HFFc6 (cell line): ENCODE measurements at regions not wholly inside any gene's neighbourhood (a gene's known extent, or its start where the extent isn't known, plus 50 kb on each side); places are given as distances from the start of the nearest gene placed in this dataset.

Source experiments
- DNase-seq: peaks from one replicate; pipeline ENCODE4 v3.0.0-alpha.2; 2018
- H3K27ac Mint-ChIP-seq: 2 replicates; pipeline ENCODE4 v1.8.0; 2020; ENCODE audit warnings: mild to moderate bottlenecking, mixed read lengths
- H3K27me3 Mint-ChIP-seq: 2 replicates; pipeline ENCODE4 v1.8.0; 2021; ENCODE audit warnings: mild to moderate bottlenecking, moderate library complexity, mixed read lengths; ENCODE audit not compliant: insufficient read depth
- H3K36me3 Mint-ChIP-seq: 2 replicates; pipeline ENCODE4 v1.8.0; 2021; ENCODE audit warnings: low read depth, mixed read lengths
- H3K4me1 Mint-ChIP-seq: 2 replicates; pipeline ENCODE4 v1.8.0; 2020; ENCODE audit warnings: low read depth, mixed read lengths
- H3K4me3 Mint-ChIP-seq: 2 replicates; pipeline ENCODE4 v1.8.0; 2020; ENCODE audit warnings: mild to moderate bottlenecking, moderate library complexity, mixed read lengths
- H3K9me3 Mint-ChIP-seq: 2 replicates; pipeline ENCODE4 v1.8.0; 2020; ENCODE audit warnings: mild to moderate bottlenecking, mixed read lengths
- TF ChIP-seq, protein P1 (sequence below): fragments of 200-600 bp; sonication (generic); IDR thresholded peaks from 2 replicates; pipeline ENCODE4 v1.5.0; 2021; ENCODE audit warnings: antibody characterized with exemption, mild to moderate bottlenecking

DNA sequence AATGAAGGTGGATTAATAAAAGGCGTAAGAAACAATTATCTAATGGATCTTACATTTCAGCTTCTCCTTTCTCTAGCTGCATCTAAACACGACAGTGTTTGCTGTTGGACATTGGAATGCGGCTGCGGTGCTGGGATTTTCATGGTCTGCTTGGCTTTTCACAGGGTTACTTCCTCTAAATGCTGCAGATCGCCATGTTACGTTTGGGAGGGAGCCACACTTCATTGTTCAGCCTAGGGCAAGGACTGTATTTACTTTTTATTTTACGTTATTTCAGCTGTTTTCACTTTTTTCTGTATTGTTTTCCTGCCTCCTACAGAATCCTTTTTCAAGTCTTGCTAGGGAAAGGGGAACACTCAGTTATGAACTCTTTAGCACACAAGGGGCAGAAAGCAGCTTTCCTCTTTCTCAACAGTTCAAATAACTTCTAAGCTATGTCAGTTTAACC lies 97.9 kb upstream of the MTHFD1L start:
- Mint-ChIP-seq H3K27me3 (peaks cover 7% of the 10 kb centered on the region; the same call in 1 of the 2 replicates), H3K4me3 (peak overlapping the region; percentile 40; the same call in 1 of the 2 replicates), H3K4me1 (peaks cover 8% of the 10 kb centered on the region; the same call in 1 of the 2 replicates), H3K36me3 (no peaks in the 10 kb centered on the region), H3K9me3 (no peaks in the 10 kb centered on the region), H3K27ac (no peak overlapping the region)
- DNase-seq: no peak
- TF ChIP-seq, protein P1, sequence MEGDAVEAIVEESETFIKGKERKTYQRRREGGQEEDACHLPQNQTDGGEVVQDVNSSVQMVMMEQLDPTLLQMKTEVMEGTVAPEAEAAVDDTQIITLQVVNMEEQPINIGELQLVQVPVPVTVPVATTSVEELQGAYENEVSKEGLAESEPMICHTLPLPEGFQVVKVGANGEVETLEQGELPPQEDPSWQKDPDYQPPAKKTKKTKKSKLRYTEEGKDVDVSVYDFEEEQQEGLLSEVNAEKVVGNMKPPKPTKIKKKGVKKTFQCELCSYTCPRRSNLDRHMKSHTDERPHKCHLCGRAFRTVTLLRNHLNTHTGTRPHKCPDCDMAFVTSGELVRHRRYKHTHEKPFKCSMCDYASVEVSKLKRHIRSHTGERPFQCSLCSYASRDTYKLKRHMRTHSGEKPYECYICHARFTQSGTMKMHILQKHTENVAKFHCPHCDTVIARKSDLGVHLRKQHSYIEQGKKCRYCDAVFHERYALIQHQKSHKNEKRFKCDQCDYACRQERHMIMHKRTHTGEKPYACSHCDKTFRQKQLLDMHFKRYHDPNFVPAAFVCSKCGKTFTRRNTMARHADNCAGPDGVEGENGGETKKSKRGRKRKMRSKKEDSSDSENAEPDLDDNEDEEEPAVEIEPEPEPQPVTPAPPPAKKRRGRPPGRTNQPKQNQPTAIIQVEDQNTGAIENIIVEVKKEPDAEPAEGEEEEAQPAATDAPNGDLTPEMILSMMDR: no peak

DNA sequence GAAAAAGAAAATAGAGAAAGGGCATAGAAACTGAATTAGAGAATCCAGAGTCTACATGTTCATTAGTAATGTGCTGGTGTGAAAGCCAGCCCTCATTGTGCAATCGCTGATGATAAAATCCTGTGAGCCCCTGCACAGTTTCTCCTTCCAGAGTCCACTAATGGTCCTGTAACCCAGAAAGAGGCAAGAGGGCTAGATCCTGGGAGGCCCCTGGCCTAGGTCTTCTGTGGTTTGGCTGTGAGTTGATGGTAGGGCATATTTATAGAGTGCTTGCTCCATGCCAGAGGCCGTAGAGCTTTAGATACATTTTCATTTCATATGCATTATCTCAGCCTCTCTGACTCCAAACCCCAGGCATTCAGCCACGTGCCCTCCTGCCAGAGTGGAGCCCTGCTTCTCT lies 94.9 kb upstream of the MTHFD1L start:
- H3K9me3 Mint-ChIP-seq: peaks cover 4% of the 10 kb centered on the region; the same call in 1 of the 2 replicates
- H3K27me3 Mint-ChIP-seq: peaks cover 9% of the 10 kb centered on the region
- no peak overlapping the region for H3K27ac Mint-ChIP-seq
- peaks cover 8% of the 10 kb centered on the region; the same call in 1 of the 2 replicates for H3K4me1 Mint-ChIP-seq
- no peak for DNase-seq
- TF ChIP-seq, protein P1: no peak
- H3K4me3 Mint-ChIP-seq: no peak overlapping the region
- no peaks in the 10 kb centered on the region for H3K36me3 Mint-ChIP-seq

GRCh38 chr6:150773969-150774368 lies 91.5 kb upstream of the MTHFD1L start:
- no peak for DNase-seq
- TF ChIP-seq, protein P1: no peak
- H3K4me1 Mint-ChIP-seq: no peaks in the 10 kb centered on the region
- H3K27me3 Mint-ChIP-seq: peaks cover 10% of the 10 kb centered on the region
- no peak overlapping the region for H3K27ac Mint-ChIP-seq
- peaks cover 4% of the 10 kb centered on the region; the same call in 1 of the 2 replicates for H3K36me3 Mint-ChIP-seq
- no peak overlapping the region for H3K4me3 Mint-ChIP-seq
- peaks cover 16% of the 10 kb centered on the region for H3K9me3 Mint-ChIP-seq

GRCh38 chr6:150775415-150776203 lies 89.9 kb upstream of the MTHFD1L start:
- peaks cover 18% of the 10 kb centered on the region for H3K9me3 Mint-ChIP-seq
- TF ChIP-seq, protein P1: no peak
- DNase-seq: no peak
- H3K36me3 Mint-ChIP-seq: peaks cover 4% of the 10 kb centered on the region; the same call in 1 of the 2 replicates
- no peak overlapping the region for H3K27ac Mint-ChIP-seq
- H3K4me1 Mint-ChIP-seq: no peaks in the 10 kb centered on the region
- H3K4me3 Mint-ChIP-seq: no peak overlapping the region
- H3K27me3 Mint-ChIP-seq: peaks cover 10% of the 10 kb centered on the region

DNA sequence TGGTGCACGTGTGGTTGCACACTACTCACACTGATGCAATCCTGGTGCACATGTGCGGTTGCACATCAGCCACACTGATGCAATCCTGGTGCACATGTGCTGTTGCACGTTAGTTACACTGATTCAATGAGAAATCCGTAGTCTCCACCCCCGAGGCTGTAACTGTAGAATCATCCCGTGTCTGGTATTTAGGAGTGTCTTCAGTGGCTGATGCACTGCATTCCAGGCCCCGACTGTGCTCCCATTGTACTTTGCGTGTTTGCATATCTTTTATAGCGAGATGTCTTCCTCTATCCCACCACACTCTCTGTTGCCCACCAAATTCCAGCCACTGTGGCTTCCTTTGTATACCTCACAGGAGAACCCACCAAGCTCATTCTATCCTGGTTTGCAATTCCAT lies 87.8 kb upstream of the MTHFD1L start:
- Mint-ChIP-seq H3K27me3 (peaks cover 7% of the 10 kb centered on the region), H3K9me3 (peaks cover 18% of the 10 kb centered on the region), H3K36me3 (peaks cover 4% of the 10 kb centered on the region; the same call in 1 of the 2 replicates), H3K4me3 (no peak overlapping the region), H3K4me1 (no peaks in the 10 kb centered on the region), H3K27ac (no peak overlapping the region)
- TF ChIP-seq, protein P1: no peak
- DNase-seq: no peak
